Uterus (tissue), 2 donors: ENCODE measurements at regions not wholly inside any gene's neighbourhood (a gene's known extent, or its start where the extent isn't known, plus 50 kb on each side); places are given as distances from the start of the nearest gene placed in this dataset.

Experiments used
- CTCF ChIP-seq, 4 experiments: fragments of 200-600 bp in 2 of 4; fragments of 450-650 bp in 2 of 4; sonication (generic) in 2 of 4; IDR thresholded peaks; one replicate each; pipeline ENCODE4 v1.5.1; 2016 to 2019; ENCODE audit warnings: antibody characterized with exemption in 4 of 4, mild to moderate bottlenecking in 2 of 4, moderate library complexity in 1 of 4
- POLR2A ChIP-seq, 2 donors: fragments of 450-650 bp; IDR thresholded peaks; one replicate each; pipeline ENCODE4 v1.6.1; 2016; ENCODE audit warnings: antibody characterized with exemption in 2 of 2, mild to moderate bottlenecking in 1 of 2, moderate library complexity in 1 of 2

GRCh38 chr6:163739408-163739725 lies 324.8 kb downstream of the QKI start:
- TF ChIP-seq CTCF (IDR thresholded peaks at IDR 0.05) (no peak), POLR2A (IDR thresholded peaks at IDR 0.05) (no peak)
